ENCODE measurements at regions not wholly inside any gene's neighbourhood (a gene's known extent, or its start where the extent isn't known, plus 50 kb on each side); places are given as distances from the start of the nearest gene placed in this dataset.

DNA sequence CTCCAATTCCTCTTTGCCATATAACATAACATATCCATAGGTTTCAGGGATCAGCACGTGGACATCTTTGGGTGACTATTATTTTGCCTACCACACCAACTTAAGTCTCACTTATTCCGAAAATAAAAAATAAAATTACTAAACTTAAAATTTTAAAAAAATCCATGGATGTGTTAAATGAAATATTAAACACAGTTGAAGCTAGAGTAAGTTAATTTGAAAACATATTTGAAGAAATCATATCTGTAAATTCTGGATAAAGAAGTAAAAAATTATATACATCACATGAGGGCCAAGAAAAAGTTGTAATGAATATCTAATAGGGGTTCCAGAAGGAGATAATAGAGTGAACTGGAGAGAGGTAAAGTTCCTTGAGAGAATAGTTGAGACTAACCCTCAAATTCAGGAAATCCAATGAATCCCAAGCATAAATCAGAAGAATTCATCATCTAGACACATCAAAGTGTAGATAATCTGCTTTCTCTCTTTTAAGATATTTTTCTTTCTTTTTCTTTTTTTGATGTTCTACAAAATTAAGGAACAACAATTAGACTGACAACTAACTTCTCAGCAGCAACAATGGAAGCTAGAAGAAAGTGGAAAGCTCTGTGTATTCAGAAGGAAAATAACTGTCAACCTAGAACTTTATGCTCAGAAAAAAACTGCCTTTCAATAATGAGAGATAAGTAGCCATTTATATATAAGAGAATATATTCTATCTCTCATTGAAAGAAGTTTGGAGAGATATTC is 147.4 kb downstream of the ABHD5 start:
- H3K27me3 ChIP-seq (ENCODE audit: insufficient read depth) = no peaks in the 10 kb centered on the region
- Mint-ChIP-seq H3K36me3 (ENCODE audit: low read depth) (no peaks in the 10 kb centered on the region), H3K4me3 (no peak overlapping the region), H3K4me1 (no peaks in the 10 kb centered on the region), H3K27me3 (ENCODE audit: insufficient read depth, low read depth, poor library complexity) (no peaks in the 10 kb centered on the region), H3K27ac (no peak overlapping the region), H3K9me3 (peaks cover 9% of the 10 kb centered on the region)
- no peaks in the 10 kb centered on the region for H3F3A ChIP-seq (replicated peaks; ENCODE audit: low read depth)
- H3K4me3 ChIP-seq = no peak overlapping the region
- no peaks in the 10 kb centered on the region for H4K20me1 ChIP-seq (replicated peaks; ENCODE audit: insufficient read depth)
- H2AFZ ChIP-seq = no peak overlapping the region
- no peak overlapping the region for H3K4me2 ChIP-seq
- TF ChIP-seq ZNF331 (CRISPR knock-in tag; IDR thresholded peaks at IDR 0.05; ENCODE audit: low read depth) (no peak), ZNF114 (CRISPR knock-in tag; IDR thresholded peaks at IDR 0.05) (no peak), NANOG (IDR thresholded peaks at IDR 0.05; ENCODE audit: borderline replicate concordance) (no peak), STAT1 (IDR thresholded peaks at IDR 0.05; ENCODE audit: unreplicated experiment) (no peak), CREB1 (CRISPR knock-in tag; IDR thresholded peaks at IDR 0.05; ENCODE audit: low read depth) (no peak), EZH2 (IDR thresholded peaks at IDR 0.05; ENCODE audit: low read depth, unreplicated experiment) (no peak), JUNB (IDR thresholded peaks at IDR 0.05; ENCODE audit: unreplicated experiment) (no peak), EZH2phosphoT487 (IDR thresholded peaks at IDR 0.05; ENCODE audit: unreplicated experiment) (no peak), POLR2AphosphoS5 (IDR thresholded peaks at IDR 0.05; ENCODE audit: low read depth) (no peak)
- TF ChIP-seq, protein P1, sequence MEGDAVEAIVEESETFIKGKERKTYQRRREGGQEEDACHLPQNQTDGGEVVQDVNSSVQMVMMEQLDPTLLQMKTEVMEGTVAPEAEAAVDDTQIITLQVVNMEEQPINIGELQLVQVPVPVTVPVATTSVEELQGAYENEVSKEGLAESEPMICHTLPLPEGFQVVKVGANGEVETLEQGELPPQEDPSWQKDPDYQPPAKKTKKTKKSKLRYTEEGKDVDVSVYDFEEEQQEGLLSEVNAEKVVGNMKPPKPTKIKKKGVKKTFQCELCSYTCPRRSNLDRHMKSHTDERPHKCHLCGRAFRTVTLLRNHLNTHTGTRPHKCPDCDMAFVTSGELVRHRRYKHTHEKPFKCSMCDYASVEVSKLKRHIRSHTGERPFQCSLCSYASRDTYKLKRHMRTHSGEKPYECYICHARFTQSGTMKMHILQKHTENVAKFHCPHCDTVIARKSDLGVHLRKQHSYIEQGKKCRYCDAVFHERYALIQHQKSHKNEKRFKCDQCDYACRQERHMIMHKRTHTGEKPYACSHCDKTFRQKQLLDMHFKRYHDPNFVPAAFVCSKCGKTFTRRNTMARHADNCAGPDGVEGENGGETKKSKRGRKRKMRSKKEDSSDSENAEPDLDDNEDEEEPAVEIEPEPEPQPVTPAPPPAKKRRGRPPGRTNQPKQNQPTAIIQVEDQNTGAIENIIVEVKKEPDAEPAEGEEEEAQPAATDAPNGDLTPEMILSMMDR (conservative IDR thresholded peaks at IDR 0.05; ENCODE audit: low read depth in 2 of 2) = no peak
- TF ChIP-seq, protein P2, sequence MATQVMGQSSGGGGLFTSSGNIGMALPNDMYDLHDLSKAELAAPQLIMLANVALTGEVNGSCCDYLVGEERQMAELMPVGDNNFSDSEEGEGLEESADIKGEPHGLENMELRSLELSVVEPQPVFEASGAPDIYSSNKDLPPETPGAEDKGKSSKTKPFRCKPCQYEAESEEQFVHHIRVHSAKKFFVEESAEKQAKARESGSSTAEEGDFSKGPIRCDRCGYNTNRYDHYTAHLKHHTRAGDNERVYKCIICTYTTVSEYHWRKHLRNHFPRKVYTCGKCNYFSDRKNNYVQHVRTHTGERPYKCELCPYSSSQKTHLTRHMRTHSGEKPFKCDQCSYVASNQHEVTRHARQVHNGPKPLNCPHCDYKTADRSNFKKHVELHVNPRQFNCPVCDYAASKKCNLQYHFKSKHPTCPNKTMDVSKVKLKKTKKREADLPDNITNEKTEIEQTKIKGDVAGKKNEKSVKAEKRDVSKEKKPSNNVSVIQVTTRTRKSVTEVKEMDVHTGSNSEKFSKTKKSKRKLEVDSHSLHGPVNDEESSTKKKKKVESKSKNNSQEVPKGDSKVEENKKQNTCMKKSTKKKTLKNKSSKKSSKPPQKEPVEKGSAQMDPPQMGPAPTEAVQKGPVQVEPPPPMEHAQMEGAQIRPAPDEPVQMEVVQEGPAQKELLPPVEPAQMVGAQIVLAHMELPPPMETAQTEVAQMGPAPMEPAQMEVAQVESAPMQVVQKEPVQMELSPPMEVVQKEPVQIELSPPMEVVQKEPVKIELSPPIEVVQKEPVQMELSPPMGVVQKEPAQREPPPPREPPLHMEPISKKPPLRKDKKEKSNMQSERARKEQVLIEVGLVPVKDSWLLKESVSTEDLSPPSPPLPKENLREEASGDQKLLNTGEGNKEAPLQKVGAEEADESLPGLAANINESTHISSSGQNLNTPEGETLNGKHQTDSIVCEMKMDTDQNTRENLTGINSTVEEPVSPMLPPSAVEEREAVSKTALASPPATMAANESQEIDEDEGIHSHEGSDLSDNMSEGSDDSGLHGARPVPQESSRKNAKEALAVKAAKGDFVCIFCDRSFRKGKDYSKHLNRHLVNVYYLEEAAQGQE (IDR thresholded peaks at IDR 0.05; ENCODE audit: unreplicated experiment) = no peak
- TF ChIP-seq, protein P3, sequence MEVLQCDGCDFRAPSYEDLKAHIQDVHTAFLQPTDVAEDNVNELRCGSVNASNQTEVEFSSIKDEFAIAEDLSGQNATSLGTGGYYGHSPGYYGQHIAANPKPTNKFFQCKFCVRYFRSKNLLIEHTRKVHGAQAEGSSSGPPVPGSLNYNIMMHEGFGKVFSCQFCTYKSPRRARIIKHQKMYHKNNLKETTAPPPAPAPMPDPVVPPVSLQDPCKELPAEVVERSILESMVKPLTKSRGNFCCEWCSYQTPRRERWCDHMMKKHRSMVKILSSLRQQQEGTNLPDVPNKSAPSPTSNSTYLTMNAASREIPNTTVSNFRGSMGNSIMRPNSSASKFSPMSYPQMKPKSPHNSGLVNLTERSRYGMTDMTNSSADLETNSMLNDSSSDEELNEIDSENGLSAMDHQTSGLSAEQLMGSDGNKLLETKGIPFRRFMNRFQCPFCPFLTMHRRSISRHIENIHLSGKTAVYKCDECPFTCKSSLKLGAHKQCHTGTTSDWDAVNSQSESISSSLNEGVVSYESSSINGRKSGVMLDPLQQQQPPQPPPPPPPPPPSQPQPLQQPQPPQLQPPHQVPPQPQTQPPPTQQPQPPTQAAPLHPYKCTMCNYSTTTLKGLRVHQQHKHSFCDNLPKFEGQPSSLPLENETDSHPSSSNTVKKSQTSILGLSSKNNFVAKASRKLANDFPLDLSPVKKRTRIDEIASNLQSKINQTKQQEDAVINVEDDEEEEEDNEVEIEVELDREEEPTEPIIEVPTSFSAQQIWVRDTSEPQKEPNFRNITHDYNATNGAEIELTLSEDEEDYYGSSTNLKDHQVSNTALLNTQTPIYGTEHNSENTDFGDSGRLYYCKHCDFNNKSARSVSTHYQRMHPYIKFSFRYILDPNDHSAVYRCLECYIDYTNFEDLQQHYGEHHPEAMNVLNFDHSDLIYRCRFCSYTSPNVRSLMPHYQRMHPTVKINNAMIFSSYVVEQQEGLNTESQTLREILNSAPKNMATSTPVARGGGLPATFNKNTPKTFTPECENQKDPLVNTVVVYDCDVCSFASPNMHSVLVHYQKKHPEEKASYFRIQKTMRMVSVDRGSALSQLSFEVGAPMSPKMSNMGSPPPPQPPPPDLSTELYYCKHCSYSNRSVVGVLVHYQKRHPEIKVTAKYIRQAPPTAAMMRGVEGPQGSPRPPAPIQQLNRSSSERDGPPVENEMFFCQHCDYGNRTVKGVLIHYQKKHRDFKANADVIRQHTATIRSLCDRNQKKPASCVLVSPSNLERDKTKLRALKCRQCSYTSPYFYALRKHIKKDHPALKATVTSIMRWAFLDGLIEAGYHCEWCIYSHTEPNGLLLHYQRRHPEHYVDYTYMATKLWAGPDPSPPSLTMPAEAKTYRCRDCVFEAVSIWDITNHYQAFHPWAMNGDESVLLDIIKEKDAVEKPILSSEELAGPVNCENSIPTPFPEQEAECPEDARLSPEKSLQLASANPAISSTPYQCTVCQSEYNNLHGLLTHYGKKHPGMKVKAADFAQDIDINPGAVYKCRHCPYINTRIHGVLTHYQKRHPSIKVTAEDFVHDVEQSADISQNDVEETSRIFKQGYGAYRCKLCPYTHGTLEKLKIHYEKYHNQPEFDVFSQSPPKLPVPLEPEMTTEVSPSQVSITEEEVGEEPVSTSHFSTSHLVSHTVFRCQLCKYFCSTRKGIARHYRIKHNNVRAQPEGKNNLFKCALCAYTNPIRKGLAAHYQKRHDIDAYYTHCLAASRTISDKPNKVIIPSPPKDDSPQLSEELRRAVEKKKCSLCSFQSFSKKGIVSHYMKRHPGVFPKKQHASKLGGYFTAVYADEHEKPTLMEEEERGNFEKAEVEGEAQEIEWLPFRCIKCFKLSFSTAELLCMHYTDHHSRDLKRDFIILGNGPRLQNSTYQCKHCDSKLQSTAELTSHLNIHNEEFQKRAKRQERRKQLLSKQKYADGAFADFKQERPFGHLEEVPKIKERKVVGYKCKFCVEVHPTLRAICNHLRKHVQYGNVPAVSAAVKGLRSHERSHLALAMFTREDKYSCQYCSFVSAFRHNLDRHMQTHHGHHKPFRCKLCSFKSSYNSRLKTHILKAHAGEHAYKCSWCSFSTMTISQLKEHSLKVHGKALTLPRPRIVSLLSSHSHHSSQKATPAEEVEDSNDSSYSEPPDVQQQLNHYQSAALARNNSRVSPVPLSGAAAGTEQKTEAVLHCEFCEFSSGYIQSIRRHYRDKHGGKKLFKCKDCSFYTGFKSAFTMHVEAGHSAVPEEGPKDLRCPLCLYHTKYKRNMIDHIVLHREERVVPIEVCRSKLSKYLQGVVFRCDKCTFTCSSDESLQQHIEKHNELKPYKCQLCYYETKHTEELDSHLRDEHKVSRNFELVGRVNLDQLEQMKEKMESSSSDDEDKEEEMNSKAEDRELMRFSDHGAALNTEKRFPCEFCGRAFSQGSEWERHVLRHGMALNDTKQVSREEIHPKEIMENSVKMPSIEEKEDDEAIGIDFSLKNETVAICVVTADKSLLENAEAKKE (CRISPR knock-in tag; IDR thresholded peaks at IDR 0.05) = no peak
- TF ChIP-seq, protein P4, sequence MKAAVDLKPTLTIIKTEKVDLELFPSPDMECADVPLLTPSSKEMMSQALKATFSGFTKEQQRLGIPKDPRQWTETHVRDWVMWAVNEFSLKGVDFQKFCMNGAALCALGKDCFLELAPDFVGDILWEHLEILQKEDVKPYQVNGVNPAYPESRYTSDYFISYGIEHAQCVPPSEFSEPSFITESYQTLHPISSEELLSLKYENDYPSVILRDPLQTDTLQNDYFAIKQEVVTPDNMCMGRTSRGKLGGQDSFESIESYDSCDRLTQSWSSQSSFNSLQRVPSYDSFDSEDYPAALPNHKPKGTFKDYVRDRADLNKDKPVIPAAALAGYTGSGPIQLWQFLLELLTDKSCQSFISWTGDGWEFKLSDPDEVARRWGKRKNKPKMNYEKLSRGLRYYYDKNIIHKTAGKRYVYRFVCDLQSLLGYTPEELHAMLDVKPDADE (IDR thresholded peaks at IDR 0.05) = no peak
- ATAC-seq (no peak), DNase-seq (ENCODE audit: low spot score) (no peak)
- H3K79me2 ChIP-seq (replicated peaks; ENCODE audit: insufficient read depth) = no peaks in the 10 kb centered on the region
- no peak overlapping the region for H3K27ac ChIP-seq (ENCODE audit: low read depth)
- no peaks in the 10 kb centered on the region for H3K4me1 ChIP-seq (ENCODE audit: insufficient read depth)
- no peaks in the 10 kb centered on the region for H3K36me3 ChIP-seq (ENCODE audit: insufficient read depth)
- no peaks in the 10 kb centered on the region for H3K9me2 ChIP-seq (ENCODE audit: insufficient read depth)
